D721Med (cell line): ENCODE measurements at regions not wholly inside any gene's neighbourhood (a gene's known extent, or its start where the extent isn't known, plus 50 kb on each side); places are given as distances from the start of the nearest gene placed in this dataset.

Experiments
- DNase-seq: peaks from one replicate; pipeline ENCODE4 v3.0.0; 2011; ENCODE audit warnings: low spot score; ENCODE audit not compliant: insufficient read length
- FAIRE-seq: peaks from 2 replicates; lab custom pipeline; 2011; peaks lifted over from hg19 to GRCh38; lab: Jason Lieb, UNC
- CTCF ChIP-seq: IDR thresholded peaks from 2 replicates; pipeline ENCODE4 v1.5.1; 2012; ENCODE audit warnings: mild to moderate bottlenecking, control low read depth; ENCODE audit not compliant: insufficient read depth; ENCODE audit errors: missing control alignments

- DNase-seq (no peak), FAIRE-seq (no peak)
- TF ChIP-seq CTCF: no peak
These were observed 359.4 kb downstream of the ZNF536 start for GRCh38 chr19:30731591-30731990.

GRCh38 chr19:30729451-30729850 is 357.3 kb downstream of the ZNF536 start:
- no peak for FAIRE-seq
- no peak for TF ChIP-seq CTCF
- DNase-seq: no peak

DNA sequence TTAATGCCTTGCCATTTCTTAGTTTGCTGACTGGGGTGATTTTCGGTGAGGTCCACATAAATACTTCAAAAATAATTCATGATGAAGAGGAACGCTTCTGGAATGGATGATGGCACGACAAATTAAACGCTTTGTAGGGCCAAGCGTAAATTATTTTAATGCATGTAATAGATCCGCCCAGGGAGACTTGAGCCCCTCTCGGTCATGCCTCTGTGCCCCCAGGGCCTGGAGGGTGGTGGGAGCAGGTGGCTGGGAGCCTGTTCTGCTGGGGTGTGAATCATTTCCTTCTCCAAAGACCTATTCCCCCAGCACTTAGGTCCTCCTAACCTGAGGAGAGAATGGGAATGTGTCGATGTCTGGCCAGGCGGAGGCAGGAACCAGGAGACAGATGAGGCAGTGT is 350.6 kb downstream of the ZNF536 start:
- DNase-seq (no peak), FAIRE-seq (no peak)
- no peak for TF ChIP-seq CTCF

- DNase-seq: no peak
- no peak for FAIRE-seq
- TF ChIP-seq CTCF: no peak
These were observed 350.0 kb downstream of the ZNF536 start for GRCh38 chr19:30722186-30722585.

DNA sequence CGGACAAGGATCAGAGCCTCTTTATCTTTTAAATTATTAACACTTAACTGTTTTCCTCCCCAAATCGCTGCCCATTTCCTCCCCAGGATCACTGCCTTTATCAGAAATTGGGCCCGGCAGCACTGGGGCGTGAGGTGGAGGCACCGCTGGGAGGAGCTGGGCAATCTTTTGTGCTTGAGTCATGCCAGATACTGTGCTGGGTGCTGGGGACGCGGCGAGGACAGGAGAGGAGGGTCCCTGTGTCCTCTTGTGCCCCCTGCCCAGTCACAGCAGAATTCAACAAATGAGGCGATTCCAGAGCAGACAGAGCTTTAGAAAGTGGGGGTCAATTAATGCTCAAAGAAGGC is 347.8 kb downstream of the ZNF536 start:
- TF ChIP-seq CTCF: no peak
- no peak for FAIRE-seq
- no peak for DNase-seq

DNA sequence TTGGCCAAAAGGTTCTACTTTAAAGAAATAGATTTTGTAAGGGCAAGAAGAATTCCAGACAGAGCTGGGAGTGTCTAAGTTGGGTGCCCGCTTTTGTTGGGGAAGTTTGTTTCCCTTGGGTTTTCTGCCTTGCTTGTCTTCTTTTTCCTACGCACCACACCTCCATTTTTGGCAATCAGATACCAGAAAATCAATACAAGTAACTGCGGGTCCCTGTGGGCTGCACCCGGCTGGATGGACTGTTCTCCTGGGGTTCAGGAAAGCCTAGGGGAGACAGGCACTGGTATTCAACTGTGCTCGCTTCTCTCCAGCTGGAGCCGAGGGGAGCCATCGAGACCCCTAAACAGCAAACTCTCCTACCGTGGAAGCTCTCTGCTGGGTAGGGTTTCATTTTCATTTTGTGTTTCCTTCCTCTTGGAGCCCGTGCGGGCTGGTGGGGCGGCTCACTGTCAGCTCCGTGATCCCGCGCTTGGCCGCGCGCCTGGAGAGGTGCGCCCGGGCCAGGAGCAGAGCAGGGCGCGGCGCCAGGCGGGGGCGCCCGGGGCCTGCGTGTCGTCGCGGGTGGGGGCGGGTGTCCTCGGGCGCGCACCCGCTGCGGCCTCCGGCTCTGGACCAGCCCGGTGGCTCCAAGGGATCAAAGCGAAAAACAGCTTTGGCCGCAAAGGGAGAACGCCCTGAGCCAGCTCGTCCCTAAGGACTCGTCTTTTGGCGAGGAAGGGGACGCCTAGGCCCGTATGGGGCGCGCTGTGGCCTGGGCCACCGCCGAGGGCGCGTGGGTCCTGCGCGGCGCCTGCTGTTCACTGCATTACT is 347.2 kb downstream of the ZNF536 start:
- peak; percentile 33 for TF ChIP-seq CTCF
- peak; percentile 64 for DNase-seq
- FAIRE-seq: no peak

- FAIRE-seq (no peak), DNase-seq (no peak)
- no peak for TF ChIP-seq CTCF
These were observed 346.5 kb downstream of the ZNF536 start for GRCh38 chr19:30718707-30719106.
